Transverse colon (tissue), 4 donors: ENCODE measurements at regions not wholly inside any gene's neighbourhood (a gene's known extent, or its start where the extent isn't known, plus 50 kb on each side); places are given as distances from the start of the nearest gene placed in this dataset.

Experiments used
- POLR2A ChIP-seq: fragments of 450-650 bp; IDR thresholded peaks from one replicate; pipeline ENCODE4 v1.6.1; 2016; ENCODE audit warnings: antibody characterized with exemption, mild to moderate bottlenecking, moderate library complexity
- POLR2AphosphoS5 ChIP-seq, 3 donors: sonication (generic); formaldehyde crosslinking; IDR thresholded peaks; one replicate each; pipeline ENCODE4 v1.6.1; 2016; ENCODE audit warnings: antibody characterized with exemption in 3 of 3
- TF ChIP-seq, protein P1 (sequence below), 5 experiments: fragments of 200-600 bp in 3 of 5; fragments of 450-650 bp in 2 of 5; sonication (generic) in 3 of 5; IDR thresholded peaks; 1 replicate in 2 of 5; 2 replicates in 3 of 5; pipeline ENCODE4 v1.5.1; 2016 to 2017; ENCODE audit warnings: antibody characterized with exemption in 5 of 5, inconsistent platforms in 3 of 5, mild to moderate bottlenecking in 2 of 5, moderate library complexity in 1 of 5

DNA sequence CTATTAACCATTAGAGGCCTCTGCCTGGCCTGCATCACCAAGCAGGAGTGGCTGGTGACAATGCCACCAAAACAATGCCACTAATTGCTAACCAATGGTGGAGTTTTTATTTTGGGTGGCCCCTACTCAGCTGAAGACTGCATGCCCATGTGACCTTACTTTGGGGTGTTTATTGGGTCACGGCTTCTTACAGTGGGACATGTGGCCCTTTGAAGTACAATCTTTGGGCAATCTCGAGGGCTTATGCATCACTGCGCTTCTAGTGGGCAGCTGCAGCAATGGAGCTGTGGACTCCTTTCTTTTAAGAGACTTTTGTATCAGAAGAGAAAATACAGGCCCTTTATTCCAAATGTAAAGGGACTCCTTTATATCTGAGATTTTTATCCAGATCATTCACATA lies 85.7 kb downstream of the IGLL5 start:
- TF ChIP-seq, protein P1, sequence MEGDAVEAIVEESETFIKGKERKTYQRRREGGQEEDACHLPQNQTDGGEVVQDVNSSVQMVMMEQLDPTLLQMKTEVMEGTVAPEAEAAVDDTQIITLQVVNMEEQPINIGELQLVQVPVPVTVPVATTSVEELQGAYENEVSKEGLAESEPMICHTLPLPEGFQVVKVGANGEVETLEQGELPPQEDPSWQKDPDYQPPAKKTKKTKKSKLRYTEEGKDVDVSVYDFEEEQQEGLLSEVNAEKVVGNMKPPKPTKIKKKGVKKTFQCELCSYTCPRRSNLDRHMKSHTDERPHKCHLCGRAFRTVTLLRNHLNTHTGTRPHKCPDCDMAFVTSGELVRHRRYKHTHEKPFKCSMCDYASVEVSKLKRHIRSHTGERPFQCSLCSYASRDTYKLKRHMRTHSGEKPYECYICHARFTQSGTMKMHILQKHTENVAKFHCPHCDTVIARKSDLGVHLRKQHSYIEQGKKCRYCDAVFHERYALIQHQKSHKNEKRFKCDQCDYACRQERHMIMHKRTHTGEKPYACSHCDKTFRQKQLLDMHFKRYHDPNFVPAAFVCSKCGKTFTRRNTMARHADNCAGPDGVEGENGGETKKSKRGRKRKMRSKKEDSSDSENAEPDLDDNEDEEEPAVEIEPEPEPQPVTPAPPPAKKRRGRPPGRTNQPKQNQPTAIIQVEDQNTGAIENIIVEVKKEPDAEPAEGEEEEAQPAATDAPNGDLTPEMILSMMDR (IDR thresholded peaks at IDR 0.05) = no peak
- TF ChIP-seq POLR2A = no peak
- TF ChIP-seq POLR2AphosphoS5 (IDR thresholded peaks at IDR 0.05) = no peak
